ENCODE measurements at regions not wholly inside any gene's neighbourhood (a gene's known extent, or its start where the extent isn't known, plus 50 kb on each side); places are given as distances from the start of the nearest gene placed in this dataset.

- TF ChIP-seq CTCF (conservative IDR thresholded peaks at IDR 0.05 in 1 of 2, IDR thresholded peaks at IDR 0.05 in 1 of 2; ENCODE audit: low read depth in 1 of 2, low read length in 2 of 2) (no peak), EZH2 (IDR thresholded peaks at IDR 0.05; ENCODE audit: low read length, missing control alignments) (no peak)
Observed at GRCh38 chr15:95574053-95574452, 756.4 kb upstream of the NR2F2 start.

All from fibroblast of lung (primary cell).